Germinal center (tissue), 1 donor: ENCODE measurements at regions not wholly inside any gene's neighbourhood (a gene's known extent, or its start where the extent isn't known, plus 50 kb on each side); places are given as distances from the start of the nearest gene placed in this dataset.
"Not testable (repeated sequence)": the region's sequence is repeated elsewhere in the genome, so short reads cannot be mapped to it uniquely, and the experiment has no call there.

Source experiments
- DNase-seq: peaks from one replicate; pipeline ENCODE4 v3.0.0; 2012; ENCODE audit warnings: mixed read lengths, low spot score

DNA sequence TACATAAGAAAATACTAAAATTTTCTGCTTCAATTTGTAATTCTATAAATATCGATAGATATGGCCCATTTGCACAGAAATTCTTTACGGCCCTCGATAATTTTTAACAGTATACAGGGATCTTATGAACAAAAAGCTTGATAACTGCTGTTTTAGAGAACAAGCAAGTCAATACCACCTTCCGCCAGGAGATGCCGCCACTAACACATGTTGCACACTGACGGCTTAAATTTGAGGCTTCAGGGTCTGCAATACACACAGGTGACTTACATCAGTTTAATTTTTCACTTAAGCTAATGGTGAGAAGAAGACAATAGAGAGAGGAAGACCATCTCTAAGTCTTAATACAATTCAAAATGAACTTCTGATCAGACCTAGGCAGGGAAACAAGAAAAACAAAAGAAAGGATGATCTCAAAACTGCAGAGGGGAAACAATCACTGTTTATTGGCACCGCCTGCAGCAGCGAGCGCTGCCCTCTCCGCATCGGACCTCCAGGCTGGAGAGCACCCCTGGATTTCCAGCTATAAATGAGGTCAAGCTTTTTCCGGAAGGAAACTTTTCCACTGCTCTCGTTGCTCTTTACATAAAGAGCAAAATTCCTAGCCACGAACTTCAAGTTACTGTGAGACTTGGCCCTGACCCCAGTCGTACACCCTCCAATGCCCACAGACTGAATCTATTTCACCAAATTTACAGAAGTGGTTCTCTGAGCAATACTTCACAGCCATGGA is 53.9 kb downstream of the OTOR start:
- DNase-seq, result peak; percentile 37

GRCh38 chr20:16802652-16802935 is 54.4 kb downstream of the OTOR start:
- DNase-seq, result no peak

- DNase-seq, result peak; percentile 39
Measured at GRCh38 chr20:16803965-16804792, 56.0 kb downstream of the OTOR start.

DNA sequence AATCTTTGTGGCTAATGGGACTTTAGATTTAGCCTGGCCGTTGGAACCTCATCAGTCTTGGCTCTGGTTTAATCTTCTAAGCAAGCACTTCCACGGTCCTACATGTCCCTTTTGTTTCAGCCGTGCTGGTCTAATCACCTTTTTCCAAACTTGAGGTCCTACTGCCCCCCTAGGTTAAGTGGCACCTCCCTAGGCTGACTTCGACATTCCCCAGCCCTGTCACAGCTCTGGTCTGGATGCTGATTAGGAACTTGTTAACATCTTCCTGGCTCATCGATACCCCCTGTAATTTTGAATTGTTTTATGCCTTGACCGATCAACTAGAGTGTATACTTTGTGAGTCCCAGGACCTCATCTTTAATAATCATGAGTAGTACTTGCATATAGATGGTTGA is 56.6 kb downstream of the OTOR start:
- no peak for DNase-seq

GRCh38 chr20:16806061-16806460 is 57.9 kb downstream of the OTOR start:
- DNase-seq, result no peak

DNA sequence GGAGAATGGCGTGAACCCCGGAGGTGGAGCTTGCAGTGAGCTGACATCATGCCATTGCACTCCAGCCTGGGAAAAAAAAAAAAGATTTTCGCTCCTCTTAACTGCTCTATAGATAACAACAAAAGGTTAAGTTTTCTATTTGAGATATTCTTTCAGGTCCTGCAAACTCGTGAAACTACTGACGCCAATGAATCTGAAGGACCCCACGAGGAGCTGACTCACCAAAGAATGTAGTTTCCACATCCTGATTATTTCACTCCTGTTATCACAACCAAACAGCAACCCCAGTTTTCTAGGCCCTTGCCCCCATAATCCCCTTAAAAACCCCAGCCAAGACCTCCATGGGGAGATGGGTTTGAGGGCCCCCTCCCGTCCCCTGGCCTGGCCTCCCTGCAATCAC is 58.7 kb downstream of the OTOR start:
- DNase-seq, result no peak

DNA sequence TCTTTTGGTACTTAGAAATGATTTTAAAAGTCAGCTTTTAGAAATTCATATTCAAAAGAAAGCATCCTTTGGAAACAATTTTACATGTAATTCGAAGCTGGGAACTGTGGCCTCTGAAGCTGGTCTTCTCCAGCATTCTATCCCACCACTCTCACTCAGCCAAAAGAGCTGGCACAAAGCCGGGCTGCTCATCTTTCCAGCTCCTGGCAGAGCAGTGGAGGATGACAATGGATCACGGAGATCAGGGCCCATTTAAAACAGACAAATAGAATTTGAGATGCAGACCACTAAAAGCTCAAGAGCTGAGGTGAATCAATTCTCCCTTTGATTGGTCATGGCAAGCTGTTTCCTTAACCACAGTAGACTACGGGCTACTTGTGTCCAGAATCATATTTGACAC is 60.6 kb downstream of the OTOR start:
- DNase-seq, result no peak

- DNase-seq, result no peak
Measured at GRCh38 chr20:16810216-16810615, 62.1 kb downstream of the OTOR start.

GRCh38 chr20:16816192-16816591 is 68.0 kb downstream of the OTOR start:
- DNase-seq, result no peak

DNA sequence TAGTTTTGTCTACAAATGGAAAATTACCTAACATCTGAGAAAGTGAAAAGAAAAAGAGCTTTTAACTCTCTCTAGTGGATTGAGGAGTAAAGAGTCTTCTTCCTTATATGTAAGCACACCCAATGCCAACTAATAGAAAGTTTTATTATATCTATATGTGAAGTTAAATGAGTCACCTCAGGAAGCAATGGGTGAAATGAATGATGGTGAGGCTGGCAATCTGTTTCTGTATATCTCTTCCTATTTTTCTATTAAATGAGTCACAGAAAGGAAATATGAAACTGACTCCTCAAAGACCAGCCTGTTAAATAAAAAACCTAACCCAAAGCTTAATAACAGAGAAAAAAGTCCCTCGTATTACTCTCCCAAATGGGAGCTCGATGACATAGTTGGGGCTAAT is 71.3 kb downstream of the OTOR start:
- DNase-seq, result no peak

- DNase-seq, result peak; percentile 30
Measured at GRCh38 chr20:16821211-16822089, 73.3 kb downstream of the OTOR start.

DNA sequence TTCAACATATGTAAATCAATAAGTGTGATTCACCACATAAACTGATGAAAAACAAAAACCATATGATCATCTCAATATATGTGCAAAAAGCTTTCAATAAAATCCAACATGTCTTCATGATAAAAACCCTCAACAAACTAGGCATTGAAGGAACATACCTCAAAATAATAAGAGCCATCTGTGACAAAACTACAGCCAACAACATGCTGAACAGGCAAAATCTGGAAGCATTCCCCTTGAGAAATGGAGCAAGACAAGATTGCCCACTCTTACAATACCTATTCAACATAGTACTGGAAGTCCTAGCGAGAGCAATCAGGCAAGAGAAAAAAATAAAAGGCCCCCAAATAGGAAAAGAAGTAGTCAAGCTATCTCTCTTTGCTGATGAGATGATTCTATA is 76.5 kb downstream of the OTOR start:
- DNase-seq, result no peak

- DNase-seq, result no peak
Measured at GRCh38 chr20:16828666-16829305, 80.6 kb downstream of the OTOR start.

DNA sequence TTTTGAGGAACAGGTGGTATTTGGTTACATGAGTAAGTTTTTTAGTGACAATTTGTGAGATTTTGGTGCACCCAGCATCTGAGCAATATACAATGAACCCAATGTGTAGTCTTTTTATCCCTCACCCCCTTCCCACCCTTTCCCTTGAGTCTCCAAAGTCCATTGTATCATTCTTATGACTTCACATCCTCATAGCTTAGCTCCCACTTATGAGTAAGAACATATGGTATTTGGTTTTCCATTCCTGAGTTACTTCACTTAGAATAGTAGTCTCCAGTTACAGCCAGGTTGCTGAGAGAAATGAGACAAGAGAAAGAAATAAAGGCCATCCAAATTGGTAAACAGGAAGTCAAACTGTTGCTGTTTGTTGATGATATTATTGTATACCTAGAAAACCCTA is 87.5 kb downstream of the OTOR start:
- DNase-seq, result not testable (repeated sequence)

DNA sequence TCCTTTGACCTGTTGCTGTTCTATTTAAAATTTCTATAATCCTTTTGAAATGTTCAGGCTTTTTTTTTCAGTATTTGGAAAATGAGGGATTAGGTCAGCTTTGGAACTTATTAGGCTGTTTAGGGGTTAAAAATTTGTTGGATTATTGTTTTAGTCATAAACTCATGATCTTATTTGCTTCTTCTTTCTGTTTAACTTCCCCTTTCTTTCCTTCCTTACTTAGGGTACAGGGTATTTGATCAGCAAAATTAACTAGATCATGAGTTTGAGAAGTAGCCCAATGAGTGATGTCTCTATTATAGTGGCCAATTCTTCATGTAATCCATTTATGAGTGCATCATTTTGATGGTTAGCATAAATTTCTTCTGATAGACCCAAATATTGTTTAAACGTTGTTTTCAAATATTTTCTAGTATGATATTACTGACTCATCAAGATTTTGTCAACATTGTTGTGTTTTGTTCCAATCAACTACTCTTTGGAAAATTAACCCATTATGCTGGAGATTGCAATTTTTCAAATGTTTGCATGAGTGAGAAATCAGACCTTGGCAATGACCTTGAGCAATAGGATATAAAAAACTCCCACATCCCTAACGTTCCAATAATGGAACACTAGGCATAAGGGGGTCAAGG is 94.4 kb downstream of the OTOR start:
- DNase-seq, result no peak

- no peak for DNase-seq
Measured at GRCh38 chr20:16844406-16844805, 96.2 kb downstream of the OTOR start.

- no peak for DNase-seq
Measured at GRCh38 chr20:16846006-16846405, 97.8 kb downstream of the OTOR start.

- DNase-seq, result no peak
Measured at GRCh38 chr20:16848061-16848460, 99.9 kb downstream of the OTOR start.

- no peak for DNase-seq
Measured at GRCh38 chr20:16848526-16848925, 100.4 kb downstream of the OTOR start.

DNA sequence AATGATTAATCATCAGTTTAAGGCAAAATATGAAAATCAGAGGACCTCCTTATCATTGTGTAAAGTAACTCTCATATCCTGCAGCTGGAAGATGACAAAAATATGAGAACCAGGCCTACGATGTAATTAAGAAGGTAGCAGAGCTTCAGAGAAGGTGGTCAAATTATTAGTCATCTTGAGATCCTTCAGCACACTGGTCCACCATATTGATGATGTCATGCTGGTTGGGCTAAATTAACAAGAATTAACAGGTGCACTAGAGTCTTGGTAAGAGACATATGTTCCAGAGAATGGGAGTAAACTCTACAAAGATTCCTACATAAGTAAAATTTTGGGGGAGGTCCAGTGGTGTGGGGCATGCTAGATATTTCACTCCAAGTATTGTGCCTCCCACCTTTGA is 112.8 kb downstream of the OTOR start:
- DNase-seq, result no peak

DNA sequence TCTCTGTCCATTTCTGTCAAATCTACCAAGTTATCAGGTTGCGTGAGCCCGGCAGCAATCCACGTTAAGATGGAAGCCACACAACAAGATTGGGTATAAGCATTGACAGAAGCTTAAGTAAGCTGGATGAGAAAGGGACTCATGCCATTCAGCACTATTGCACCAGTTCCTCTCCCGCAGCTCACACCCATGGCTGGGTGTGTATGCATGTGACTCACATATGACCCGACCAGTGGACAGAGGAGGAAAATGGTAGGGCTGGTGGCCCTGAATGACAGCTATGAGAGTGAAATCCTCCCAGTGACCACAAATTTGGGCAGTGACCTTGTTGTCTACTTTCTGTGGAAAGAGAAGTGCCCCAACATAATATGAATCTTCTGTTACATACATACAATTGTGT is 113.5 kb downstream of the OTOR start:
- no peak for DNase-seq

GRCh38 chr20:16863303-16863702 is 115.1 kb downstream of the OTOR start:
- no peak for DNase-seq
